ENCODE measurements at regions not wholly inside any gene's neighbourhood (a gene's known extent, or its start where the extent isn't known, plus 50 kb on each side); places are given as distances from the start of the nearest gene placed in this dataset.

GRCh38 chr9:85428230-85428629, 313.5 kb downstream of the AGTPBP1 start:
- TF ChIP-seq CTCF (conservative IDR thresholded peaks at IDR 0.05; ENCODE audit: low read length), result no peak
- DNase-seq (ENCODE audit: low read depth), result no peak

GRCh38 chr9:85427772-85428171, 314.0 kb downstream of the AGTPBP1 start:
- DNase-seq (ENCODE audit: low read depth), result no peak
- H3K4me3 ChIP-seq (ENCODE audit: low read length), result no peak overlapping the region
- TF ChIP-seq CTCF (conservative IDR thresholded peaks at IDR 0.05; ENCODE audit: low read length), result no peak

More at GRCh38 chr9:85428230-85428629, 313.5 kb downstream of the AGTPBP1 start:
- no peak overlapping the region for H3K4me3 ChIP-seq (ENCODE audit: low read length)

GRCh38 chr9:85425153-85425611, 316.6 kb downstream of the AGTPBP1 start:
- DNase-seq (ENCODE audit: low read depth), result peak; percentile 40
- H3K4me3 ChIP-seq (ENCODE audit: low read length), result no peak overlapping the region
- peak; percentile 60 for TF ChIP-seq CTCF (conservative IDR thresholded peaks at IDR 0.05; ENCODE audit: low read length)

GRCh38 chr9:85423422-85423821, 318.3 kb downstream of the AGTPBP1 start:
- no peak for TF ChIP-seq CTCF (conservative IDR thresholded peaks at IDR 0.05; ENCODE audit: low read length)
- no peak overlapping the region for H3K4me3 ChIP-seq (ENCODE audit: low read length)
- DNase-seq (ENCODE audit: low read depth), result no peak

- DNase-seq (ENCODE audit: low read depth), result peak; percentile 23
- TF ChIP-seq CTCF (conservative IDR thresholded peaks at IDR 0.05; ENCODE audit: low read length), result no peak
- H3K4me3 ChIP-seq (ENCODE audit: low read length), result no peak overlapping the region
These were observed 320.1 kb downstream of the AGTPBP1 start for GRCh38 chr9:85421641-85422040.

- DNase-seq (ENCODE audit: low read depth), result peak; percentile 28
- H3K4me3 ChIP-seq (ENCODE audit: low read length), result no peak overlapping the region
- no peak for TF ChIP-seq CTCF (conservative IDR thresholded peaks at IDR 0.05; ENCODE audit: low read length)
These were observed 321.0 kb downstream of the AGTPBP1 start for GRCh38 chr9:85420750-85421149.

- H3K4me3 ChIP-seq (ENCODE audit: low read length), result no peak overlapping the region
- no peak for DNase-seq (ENCODE audit: low read depth)
- TF ChIP-seq CTCF (conservative IDR thresholded peaks at IDR 0.05; ENCODE audit: low read length), result no peak
These were observed 324.1 kb downstream of the AGTPBP1 start for GRCh38 chr9:85417674-85418073.

Measured in AG10803 (cell line).